Gastroesophageal sphincter (tissue), 3 donors: ENCODE measurements at regions not wholly inside any gene's neighbourhood (a gene's known extent, or its start where the extent isn't known, plus 50 kb on each side); places are given as distances from the start of the nearest gene placed in this dataset.
"Not testable (repeated sequence)": the region's sequence is repeated elsewhere in the genome, so short reads cannot be mapped to it uniquely, and the experiment has no call there.

Experiments used
- POLR2A ChIP-seq, 2 donors: fragments of 450-650 bp; IDR thresholded peaks; one replicate each; pipeline ENCODE4 v1.6.1; 2017; ENCODE audit warnings: antibody characterized with exemption in 2 of 2, mild to moderate bottlenecking in 2 of 2, moderate library complexity in 1 of 2
- TF ChIP-seq, protein P1 (sequence below), 4 experiments: fragments of 200-600 bp in 2 of 4; fragments of 450-650 bp in 2 of 4; sonication (generic) in 1 of 4; IDR thresholded peaks; one replicate each; pipeline ENCODE4 v1.5.1; 2017 to 2019; ENCODE audit warnings: antibody characterized with exemption in 4 of 4, mild to moderate bottlenecking in 2 of 4, moderate library complexity in 2 of 4

DNA sequence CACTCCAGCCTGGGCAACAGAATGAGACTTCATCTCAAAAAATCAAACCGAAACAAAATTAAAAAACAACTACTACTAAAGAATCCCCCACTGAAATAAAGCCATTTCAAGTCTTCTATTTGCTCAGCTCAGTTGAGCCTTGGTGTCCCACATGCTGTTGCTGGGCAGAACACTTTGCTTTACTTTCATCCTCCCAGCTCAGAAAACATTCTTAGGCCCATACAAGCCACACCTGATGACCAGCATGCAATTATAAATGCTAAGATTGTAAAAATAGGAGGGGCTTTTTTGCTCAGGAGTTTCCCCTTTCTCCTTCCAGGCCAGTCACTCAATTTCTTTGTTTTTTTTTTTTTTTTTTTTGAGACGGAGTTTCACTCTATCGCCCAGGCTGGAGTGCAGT lies 94.6 kb upstream of the PRSS12 start:
- TF ChIP-seq, protein P1, sequence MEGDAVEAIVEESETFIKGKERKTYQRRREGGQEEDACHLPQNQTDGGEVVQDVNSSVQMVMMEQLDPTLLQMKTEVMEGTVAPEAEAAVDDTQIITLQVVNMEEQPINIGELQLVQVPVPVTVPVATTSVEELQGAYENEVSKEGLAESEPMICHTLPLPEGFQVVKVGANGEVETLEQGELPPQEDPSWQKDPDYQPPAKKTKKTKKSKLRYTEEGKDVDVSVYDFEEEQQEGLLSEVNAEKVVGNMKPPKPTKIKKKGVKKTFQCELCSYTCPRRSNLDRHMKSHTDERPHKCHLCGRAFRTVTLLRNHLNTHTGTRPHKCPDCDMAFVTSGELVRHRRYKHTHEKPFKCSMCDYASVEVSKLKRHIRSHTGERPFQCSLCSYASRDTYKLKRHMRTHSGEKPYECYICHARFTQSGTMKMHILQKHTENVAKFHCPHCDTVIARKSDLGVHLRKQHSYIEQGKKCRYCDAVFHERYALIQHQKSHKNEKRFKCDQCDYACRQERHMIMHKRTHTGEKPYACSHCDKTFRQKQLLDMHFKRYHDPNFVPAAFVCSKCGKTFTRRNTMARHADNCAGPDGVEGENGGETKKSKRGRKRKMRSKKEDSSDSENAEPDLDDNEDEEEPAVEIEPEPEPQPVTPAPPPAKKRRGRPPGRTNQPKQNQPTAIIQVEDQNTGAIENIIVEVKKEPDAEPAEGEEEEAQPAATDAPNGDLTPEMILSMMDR (IDR thresholded peaks at IDR 0.05) = not testable (repeated sequence)
- TF ChIP-seq POLR2A (IDR thresholded peaks at IDR 0.05) = not testable (repeated sequence)
